Stimulated activated CD4-positive, alpha-beta T cell treated with anti-CD3 and anti-CD28 coated beads, Interleukin-12 subunit alpha, Interleukin-12 subunit beta, amount 100 ng/mL, for 48 hours (primary cell): ENCODE measurements at regions not wholly inside any gene's neighbourhood (a gene's known extent, or its start where the extent isn't known, plus 50 kb on each side); places are given as distances from the start of the nearest gene placed in this dataset.

Experiments
- DNase-seq, 3 donors: peaks; one replicate each; pipeline ENCODE4 v3.0.0-alpha.2; 2020; ENCODE audit warnings: low read depth in 2 of 3, low spot score in 1 of 3

DNA sequence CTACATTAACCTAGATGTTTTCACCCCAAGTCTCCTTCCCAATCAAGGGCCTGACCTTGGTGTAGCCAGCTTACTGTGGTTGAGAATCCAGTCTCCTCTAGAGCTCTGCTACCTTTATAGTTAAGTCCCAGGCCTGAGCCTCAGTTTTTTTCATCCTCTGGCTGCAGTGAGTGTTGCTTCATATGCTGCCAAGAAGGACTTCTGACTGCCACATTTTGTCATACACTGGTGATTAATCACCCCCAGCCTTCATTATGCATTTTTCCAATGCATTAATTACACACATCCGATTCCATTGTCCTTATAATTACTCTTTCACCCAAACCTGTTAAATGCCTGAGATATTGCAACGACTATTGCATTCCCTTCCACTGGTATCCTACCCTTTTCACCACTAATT, 66.3 kb upstream of the FGGY start:
- DNase-seq: no peak

DNA sequence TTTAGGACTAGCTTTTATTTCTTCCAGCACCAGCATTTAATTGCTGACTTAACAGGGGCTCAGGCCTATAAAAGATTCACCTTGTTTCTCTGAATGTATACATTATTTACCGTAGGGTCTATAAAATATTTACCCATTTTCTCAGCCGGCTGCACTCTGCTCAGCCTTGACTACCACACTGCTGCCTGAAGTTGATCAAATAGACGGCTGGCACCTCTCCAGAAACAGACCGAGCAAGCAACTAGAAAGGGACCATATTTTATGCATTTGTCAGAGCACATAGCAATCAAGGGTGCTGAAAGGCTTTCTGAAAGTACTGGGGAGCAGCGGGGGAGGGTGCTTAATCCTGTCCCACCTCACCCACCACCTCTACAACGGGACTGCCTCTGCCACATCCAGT, 64.7 kb upstream of the FGGY start:
- DNase-seq: no peak

DNA sequence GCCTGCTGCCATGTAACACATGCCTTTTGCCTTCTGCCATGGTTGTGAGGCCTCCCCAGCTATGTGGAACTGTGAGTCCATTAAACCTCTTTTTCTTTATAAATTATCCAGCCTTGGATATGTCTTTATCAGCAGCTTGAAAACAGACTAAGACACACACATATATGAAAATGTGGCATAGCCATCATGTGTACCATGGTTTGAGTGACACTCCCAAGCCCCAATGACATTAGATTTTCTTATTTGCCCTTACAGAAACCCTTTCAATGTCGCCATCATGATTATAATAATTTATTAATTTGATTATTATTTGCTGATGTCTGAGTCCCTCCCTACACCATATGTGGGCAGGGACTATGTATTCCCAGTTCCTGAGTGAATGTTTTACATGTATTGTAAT, 63.5 kb upstream of the FGGY start:
- DNase-seq: no peak

DNA sequence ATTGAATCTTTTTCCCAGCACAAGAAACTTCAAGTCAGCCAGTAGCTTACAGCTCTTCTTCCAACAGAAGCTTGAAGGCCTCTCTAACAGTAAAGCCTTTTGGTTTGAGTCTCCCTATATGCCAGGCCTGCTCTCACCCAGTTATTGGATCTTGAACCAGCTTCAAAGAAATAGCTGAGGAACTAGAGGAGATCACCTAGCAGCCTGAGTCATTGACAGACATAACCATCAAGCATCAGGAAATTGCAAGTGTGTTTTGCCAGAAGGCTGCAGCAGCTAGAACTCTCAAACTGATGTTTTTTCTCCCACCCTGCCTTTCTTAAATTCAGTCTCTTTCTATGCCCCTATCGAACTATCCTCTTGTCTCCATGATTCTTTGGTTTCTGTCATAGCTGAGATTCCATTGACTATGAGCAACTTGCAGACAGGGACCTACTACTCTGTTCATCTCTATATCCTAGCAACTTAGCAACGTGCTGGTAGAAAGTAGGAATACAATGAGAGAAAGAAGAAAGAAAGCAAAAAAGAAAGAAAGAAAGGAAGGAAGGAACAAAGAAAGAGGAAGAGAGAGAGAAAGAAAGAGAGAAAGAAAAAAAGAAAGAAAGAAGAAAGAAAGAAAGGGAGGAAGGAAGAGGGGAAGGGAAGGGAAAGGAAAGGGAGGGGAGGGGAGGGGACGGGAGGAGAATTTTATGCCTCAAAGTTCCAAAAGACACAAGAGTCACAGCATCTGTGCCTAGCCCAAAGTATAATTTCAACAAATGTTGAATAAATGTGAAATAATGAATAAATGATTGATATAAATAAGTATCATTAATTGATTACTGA, 60.0 kb upstream of the FGGY start:
- DNase-seq: no peak

DNA sequence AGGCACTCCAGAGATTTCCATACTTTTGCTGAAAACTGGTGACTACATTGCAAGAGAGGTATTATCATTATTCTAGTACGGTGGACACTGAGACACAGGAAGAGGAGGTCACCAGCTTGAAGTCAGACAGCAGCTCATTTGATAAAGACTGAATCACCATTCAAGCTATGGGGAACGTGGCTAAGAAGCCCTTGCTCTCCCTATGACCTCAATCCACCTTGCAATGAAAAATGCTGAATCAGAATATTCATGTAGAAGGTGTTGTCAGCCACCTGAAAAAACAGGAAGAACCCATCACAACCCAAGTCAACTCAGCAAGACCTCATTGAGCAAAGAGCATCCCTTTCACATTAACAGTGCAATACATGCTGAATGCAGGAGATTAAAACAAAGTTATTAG, 59.0 kb upstream of the FGGY start:
- DNase-seq: no peak

DNA sequence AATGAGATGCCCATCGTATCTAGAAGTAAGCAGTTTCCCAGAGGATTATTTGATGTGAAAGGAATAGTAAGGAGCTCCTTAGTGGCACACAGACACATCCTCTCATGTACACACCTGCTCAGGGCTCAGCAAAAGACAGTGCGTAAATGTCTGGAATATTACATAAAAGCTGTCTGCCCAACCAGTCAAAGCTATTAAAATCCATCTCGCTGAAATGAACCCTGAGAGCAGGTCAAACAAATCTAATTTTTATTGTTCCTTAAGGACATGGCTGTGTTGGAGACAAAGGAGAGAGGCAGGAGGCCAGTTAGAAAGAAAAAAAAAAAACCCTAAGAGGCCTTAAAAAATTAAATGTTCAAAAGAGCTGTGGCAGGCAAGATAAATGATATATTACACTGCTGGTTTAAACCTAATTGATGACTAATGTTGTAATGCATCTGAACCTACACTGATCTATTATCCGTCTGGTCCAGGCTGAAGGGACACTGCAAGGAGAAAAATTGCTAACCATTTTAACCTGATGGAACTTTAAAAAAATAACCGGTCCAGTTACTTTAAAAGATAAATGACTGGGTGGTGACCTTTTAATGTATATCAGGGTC, 58.5 kb upstream of the FGGY start:
- DNase-seq: no peak

DNA sequence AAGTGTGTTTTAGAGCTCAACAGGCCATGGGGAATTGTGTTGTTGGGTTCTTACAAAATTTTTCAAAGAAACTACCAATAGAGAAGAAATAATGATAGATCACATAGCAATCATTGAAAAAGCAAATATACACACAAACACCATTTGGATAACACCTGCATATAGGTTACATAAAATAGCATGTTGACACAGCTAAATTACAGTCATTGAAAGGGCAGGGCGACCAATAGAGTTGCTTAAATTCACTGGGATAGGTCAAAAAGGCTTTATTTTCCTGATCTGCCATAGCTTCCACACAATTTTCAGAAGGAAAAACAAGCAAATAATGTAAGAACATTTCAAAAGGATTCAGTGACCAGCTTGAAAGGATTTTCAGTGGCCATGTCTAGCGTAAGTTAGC, 57.9 kb upstream of the FGGY start:
- DNase-seq: no peak

DNA sequence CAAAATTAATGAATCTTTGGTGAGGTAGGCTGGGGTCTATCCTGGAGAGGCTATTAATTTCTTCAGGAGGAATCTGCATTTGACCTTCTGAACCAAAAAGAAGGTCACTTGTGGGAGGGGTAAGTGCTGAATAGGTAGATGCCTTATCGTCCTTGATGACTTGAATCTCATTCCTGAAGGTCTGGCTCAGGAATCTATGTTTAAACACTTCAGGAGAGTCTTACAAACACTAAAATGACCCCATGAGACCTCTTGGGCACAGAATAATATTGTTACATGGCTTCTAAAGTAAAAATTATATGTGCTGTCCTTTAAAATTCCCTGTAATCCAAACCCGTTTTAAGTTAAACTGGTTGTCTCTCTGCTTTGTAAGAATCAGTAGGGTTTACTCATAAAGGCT, 55.0 kb upstream of the FGGY start:
- DNase-seq: no peak

DNA sequence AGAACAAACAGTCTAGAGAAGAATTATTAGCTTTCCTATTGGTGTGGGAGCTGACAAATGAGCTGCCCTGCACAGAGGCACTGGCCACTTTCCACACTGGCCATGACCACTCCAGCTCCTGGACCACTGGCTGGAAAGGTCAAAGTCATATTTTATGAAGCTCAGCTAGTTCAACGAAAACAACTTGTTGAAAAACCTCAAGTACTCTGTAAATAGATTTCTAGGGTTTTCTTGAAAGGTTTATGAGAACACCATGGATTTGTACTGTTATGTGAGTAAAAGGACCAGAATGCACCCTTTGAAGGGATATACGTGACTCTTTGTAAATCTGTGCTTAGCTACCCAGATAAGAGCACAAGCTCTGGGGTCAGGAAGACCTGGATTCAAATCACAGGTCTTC, 54.5 kb upstream of the FGGY start:
- no peak for DNase-seq

DNA sequence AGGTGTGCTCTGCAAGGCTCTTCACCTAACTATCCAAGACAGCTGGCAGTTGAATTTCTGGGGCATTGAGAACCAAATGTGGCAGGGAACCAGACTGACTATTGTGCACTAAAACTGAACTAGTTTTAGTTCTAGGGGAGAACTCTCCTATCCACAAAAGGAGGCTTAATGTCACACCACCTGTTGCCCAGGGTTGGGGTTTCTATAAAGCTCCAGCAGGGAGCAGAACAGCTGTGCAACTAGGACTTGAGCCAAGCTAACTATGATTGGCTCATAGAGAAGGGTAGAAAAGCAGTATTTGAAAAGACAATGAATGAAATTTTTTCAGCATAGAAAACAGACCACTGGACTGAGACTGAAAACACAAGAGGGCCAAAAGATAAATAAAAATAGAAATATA, 53.3 kb upstream of the FGGY start:
- no peak for DNase-seq

DNA sequence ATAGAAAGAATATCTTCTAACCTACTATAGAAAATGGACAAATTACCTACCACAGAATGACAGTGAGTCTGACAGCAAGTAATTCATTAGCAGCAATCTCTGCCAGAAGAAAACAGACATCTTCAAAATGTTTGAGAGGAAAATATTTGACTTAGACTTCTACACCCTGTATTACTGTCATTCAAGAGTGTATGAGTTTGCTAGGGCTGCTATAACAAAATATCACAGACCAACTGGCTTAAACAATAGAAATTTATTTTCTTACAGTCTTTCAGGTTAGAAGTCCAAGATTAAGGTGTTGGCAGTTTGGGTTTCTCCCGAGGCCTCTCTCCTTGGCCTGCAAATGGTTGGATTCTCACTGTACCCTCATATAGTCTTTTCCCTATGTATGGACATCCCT, 52.9 kb upstream of the FGGY start:
- DNase-seq: no peak

DNA sequence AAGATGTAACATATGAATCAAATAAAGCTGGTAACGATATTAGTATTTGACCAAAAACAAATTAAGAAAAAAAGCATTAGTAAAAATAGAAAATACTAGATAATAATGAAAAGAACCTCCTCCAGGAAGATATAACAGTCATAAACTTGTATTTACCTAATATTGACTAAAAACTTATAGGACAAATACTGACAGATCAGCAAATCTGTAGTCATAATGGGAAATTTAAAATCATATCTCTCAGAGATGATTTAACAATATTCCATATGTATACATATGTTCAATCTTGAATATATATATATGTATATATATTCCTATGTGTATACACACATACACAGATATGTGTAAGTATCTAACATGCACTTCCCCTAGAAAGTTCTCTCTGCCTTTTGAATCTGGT, 52.0 kb upstream of the FGGY start:
- DNase-seq: no peak
